Vagina (tissue), 2 donors: ENCODE measurements at regions not wholly inside any gene's neighbourhood (a gene's known extent, or its start where the extent isn't known, plus 50 kb on each side); places are given as distances from the start of the nearest gene placed in this dataset.

Source experiments
- POLR2A ChIP-seq, 2 donors: fragments of 450-650 bp; IDR thresholded peaks; one replicate each; pipeline ENCODE4 v1.6.1; 2017; ENCODE audit warnings: antibody characterized with exemption in 2 of 2, mild to moderate bottlenecking in 2 of 2, moderate library complexity in 2 of 2
- TF ChIP-seq, protein P1 (sequence below), 3 experiments: fragments of 450-650 bp in 2 of 3; fragments of 200-600 bp in 1 of 3; sonication (generic) in 1 of 3; IDR thresholded peaks; one replicate each; pipeline ENCODE4 v1.5.1; 2017 to 2019; ENCODE audit warnings: antibody characterized with exemption in 3 of 3, mild to moderate bottlenecking in 2 of 3, moderate library complexity in 2 of 3

DNA sequence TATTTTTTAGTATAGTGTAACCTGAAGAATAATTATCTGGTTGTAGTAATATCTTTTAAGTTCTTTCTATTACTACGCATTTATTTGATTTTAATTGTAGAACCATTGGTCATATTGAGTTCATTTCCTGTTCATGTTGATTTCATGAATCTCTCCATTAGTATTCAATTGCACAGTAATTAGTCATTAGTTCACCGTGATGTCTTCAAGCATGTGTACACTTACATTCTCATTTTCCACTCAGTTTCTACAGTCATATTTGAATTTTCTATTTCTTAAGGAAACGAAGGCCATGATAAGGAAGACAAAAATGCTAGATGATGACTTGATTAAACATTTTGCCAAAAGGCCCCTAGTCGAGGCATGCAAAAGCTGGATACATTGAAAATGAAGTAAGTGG, 333.7 kb upstream of the FANCL start:
- TF ChIP-seq POLR2A (IDR thresholded peaks at IDR 0.05): no peak
- TF ChIP-seq, protein P1, sequence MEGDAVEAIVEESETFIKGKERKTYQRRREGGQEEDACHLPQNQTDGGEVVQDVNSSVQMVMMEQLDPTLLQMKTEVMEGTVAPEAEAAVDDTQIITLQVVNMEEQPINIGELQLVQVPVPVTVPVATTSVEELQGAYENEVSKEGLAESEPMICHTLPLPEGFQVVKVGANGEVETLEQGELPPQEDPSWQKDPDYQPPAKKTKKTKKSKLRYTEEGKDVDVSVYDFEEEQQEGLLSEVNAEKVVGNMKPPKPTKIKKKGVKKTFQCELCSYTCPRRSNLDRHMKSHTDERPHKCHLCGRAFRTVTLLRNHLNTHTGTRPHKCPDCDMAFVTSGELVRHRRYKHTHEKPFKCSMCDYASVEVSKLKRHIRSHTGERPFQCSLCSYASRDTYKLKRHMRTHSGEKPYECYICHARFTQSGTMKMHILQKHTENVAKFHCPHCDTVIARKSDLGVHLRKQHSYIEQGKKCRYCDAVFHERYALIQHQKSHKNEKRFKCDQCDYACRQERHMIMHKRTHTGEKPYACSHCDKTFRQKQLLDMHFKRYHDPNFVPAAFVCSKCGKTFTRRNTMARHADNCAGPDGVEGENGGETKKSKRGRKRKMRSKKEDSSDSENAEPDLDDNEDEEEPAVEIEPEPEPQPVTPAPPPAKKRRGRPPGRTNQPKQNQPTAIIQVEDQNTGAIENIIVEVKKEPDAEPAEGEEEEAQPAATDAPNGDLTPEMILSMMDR (IDR thresholded peaks at IDR 0.05): no peak
